ENCODE measurements at regions not wholly inside any gene's neighbourhood (a gene's known extent, or its start where the extent isn't known, plus 50 kb on each side); places are given as distances from the start of the nearest gene placed in this dataset.

GRCh38 chr12:85516039-85516438 is 236.0 kb downstream of the ALX1 start:
- Histone ChIP-seq H3K9me3 (ENCODE audit: control insufficient read depth, insufficient read depth, low read length) (no peaks in the 10 kb centered on the region), H3K4me1 (ENCODE audit: control insufficient read depth, insufficient read depth, low read length) (no peaks in the 10 kb centered on the region), H3K36me3 (ENCODE audit: control insufficient read depth, insufficient read depth, low read length) (no peaks in the 10 kb centered on the region), H3K27me3 (ENCODE audit: control insufficient read depth, insufficient read depth, low read length) (no peaks in the 10 kb centered on the region), H3K4me3 (ENCODE audit: low read length) (no peak overlapping the region), H3K27ac (ENCODE audit: low read length) (no peak overlapping the region)
- ATAC-seq: no peak
- no peak for DNase-seq
- H3K36me3 Mint-ChIP-seq: no peaks in the 10 kb centered on the region
- H3K4me1 Mint-ChIP-seq: no peaks in the 10 kb centered on the region
- H3K9me3 Mint-ChIP-seq: no peaks in the 10 kb centered on the region
- no peak overlapping the region for H3K27ac Mint-ChIP-seq
- H3K27me3 Mint-ChIP-seq (ENCODE audit: low read depth in 2 of 2): peaks cover 9 to 26% of the 10 kb centered on the region in 2 donors
- intact Hi-C loops (cut with micrococcal nuclease): no loop called here
- no peak for TF ChIP-seq CTCF (IDR thresholded peaks at IDR 0.05)
- no peak overlapping the region for H3K4me3 Mint-ChIP-seq

DNA sequence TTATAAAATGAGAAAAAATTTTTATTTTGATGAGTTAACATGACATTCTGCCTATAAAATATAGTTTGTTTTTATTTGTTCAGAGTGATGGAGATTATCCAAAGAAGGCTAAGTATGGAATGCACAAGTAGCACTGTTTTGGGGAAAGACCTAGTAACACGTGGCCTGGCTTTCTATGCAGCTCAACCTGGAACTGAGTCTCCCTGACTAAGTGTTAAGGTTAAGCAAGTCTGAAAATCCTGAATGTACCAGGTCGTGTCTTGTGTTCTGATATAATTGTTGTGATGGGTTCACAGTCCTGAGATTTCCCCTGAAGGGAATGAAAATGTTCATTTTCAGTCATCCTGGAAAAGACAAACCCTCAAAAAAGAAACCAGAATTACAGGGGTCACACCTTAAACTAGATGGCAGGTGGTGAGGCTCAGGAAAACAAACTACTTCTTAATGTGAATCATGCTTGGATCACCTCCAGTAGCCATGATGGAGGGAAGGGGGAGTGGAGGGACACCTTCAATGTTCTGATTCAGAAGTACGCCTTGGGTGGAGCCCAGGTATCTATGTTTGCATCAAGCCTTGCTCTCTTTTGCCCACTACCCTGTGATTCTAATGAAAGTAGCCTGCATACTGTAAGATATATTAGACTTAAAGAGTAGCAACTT is 236.8 kb downstream of the ALX1 start:
- no peak for DNase-seq
- Histone ChIP-seq H3K27ac (ENCODE audit: low read length) (no peak overlapping the region), H3K4me3 (ENCODE audit: low read length) (no peak overlapping the region), H3K9me3 (ENCODE audit: control insufficient read depth, insufficient read depth, low read length) (no peaks in the 10 kb centered on the region), H3K36me3 (ENCODE audit: control insufficient read depth, insufficient read depth, low read length) (no peaks in the 10 kb centered on the region), H3K27me3 (ENCODE audit: control insufficient read depth, insufficient read depth, low read length) (no peaks in the 10 kb centered on the region), H3K4me1 (ENCODE audit: control insufficient read depth, insufficient read depth, low read length) (no peaks in the 10 kb centered on the region)
- ATAC-seq: no peak
- Mint-ChIP-seq H3K4me1 (no peaks in the 10 kb centered on the region), H3K27me3 (ENCODE audit: low read depth in 2 of 2) (peaks cover 12 to 26% of the 10 kb centered on the region in 2 donors), H3K4me3 (no peak overlapping the region), H3K27ac (no peak overlapping the region), H3K9me3 (no peaks in the 10 kb centered on the region), H3K36me3 (no peaks in the 10 kb centered on the region)
- 85% methylated on average over 3 of the region's 3 CpGs for WGBS (ENCODE audit: insufficient coverage)
- intact Hi-C loops (cut with micrococcal nuclease): no loop called here
- no peak for TF ChIP-seq CTCF (IDR thresholded peaks at IDR 0.05)

GRCh38 chr12:85519163-85519562 is 239.1 kb downstream of the ALX1 start:
- no peaks in the 10 kb centered on the region for H3K4me1 ChIP-seq (ENCODE audit: control insufficient read depth, insufficient read depth, low read length)
- intact Hi-C loops (cut with micrococcal nuclease): no loop called here
- no peaks in the 10 kb centered on the region for H3K4me1 Mint-ChIP-seq
- WGBS (ENCODE audit: insufficient coverage): 81% methylated on average over 3 of the region's 3 CpGs
- ATAC-seq (no peak), DNase-seq (no peak)
- no peak overlapping the region for H3K27ac ChIP-seq (ENCODE audit: low read length)
- H3K9me3 Mint-ChIP-seq: no peaks in the 10 kb centered on the region
- H3K9me3 ChIP-seq (ENCODE audit: control insufficient read depth, insufficient read depth, low read length): no peaks in the 10 kb centered on the region
- peaks cover 9 to 21% of the 10 kb centered on the region in 2 donors for H3K27me3 Mint-ChIP-seq (ENCODE audit: low read depth in 2 of 2)
- H3K4me3 Mint-ChIP-seq: no peak overlapping the region
- H3K27me3 ChIP-seq (ENCODE audit: control insufficient read depth, insufficient read depth, low read length): no peaks in the 10 kb centered on the region
- H3K27ac Mint-ChIP-seq: no peak overlapping the region
- no peaks in the 10 kb centered on the region for H3K36me3 ChIP-seq (ENCODE audit: control insufficient read depth, insufficient read depth, low read length)
- no peaks in the 10 kb centered on the region for H3K36me3 Mint-ChIP-seq
- TF ChIP-seq CTCF (IDR thresholded peaks at IDR 0.05): no peak
- H3K4me3 ChIP-seq (ENCODE audit: low read length): no peak overlapping the region

- H3K27ac Mint-ChIP-seq: no peak overlapping the region
- DNase-seq: no peak
- no peaks in the 10 kb centered on the region for H3K9me3 Mint-ChIP-seq
- no peak overlapping the region for H3K4me3 Mint-ChIP-seq
- 100% methylated on average over 2 of the region's 2 CpGs for WGBS (ENCODE audit: insufficient coverage)
- H3K27me3 Mint-ChIP-seq (ENCODE audit: low read depth in 2 of 2): peaks cover 9 to 11% of the 10 kb centered on the region in 2 donors
- Histone ChIP-seq H3K4me1 (ENCODE audit: control insufficient read depth, insufficient read depth, low read length) (peaks cover 4% of the 10 kb centered on the region), H3K27me3 (ENCODE audit: control insufficient read depth, insufficient read depth, low read length) (no peaks in the 10 kb centered on the region), H3K4me3 (ENCODE audit: low read length) (no peak overlapping the region), H3K36me3 (ENCODE audit: control insufficient read depth, insufficient read depth, low read length) (no peaks in the 10 kb centered on the region), H3K9me3 (ENCODE audit: control insufficient read depth, insufficient read depth, low read length) (no peaks in the 10 kb centered on the region), H3K27ac (ENCODE audit: low read length) (no peak overlapping the region)
- intact Hi-C loops (cut with micrococcal nuclease): no loop called here
- no peak for TF ChIP-seq CTCF (IDR thresholded peaks at IDR 0.05)
- no peaks in the 10 kb centered on the region for H3K36me3 Mint-ChIP-seq
- ATAC-seq: no peak
- H3K4me1 Mint-ChIP-seq: peaks cover 12% of the 10 kb centered on the region in 2 donors
Observed at GRCh38 chr12:85523197-85523596, 243.2 kb downstream of the ALX1 start.
